Prostate gland (tissue), 2 donors: ENCODE measurements at regions not wholly inside any gene's neighbourhood (a gene's known extent, or its start where the extent isn't known, plus 50 kb on each side); places are given as distances from the start of the nearest gene placed in this dataset.

Experiments
- POLR2A ChIP-seq: fragments of 450-650 bp; IDR thresholded peaks from one replicate; pipeline ENCODE4 v1.6.1; 2016; ENCODE audit warnings: antibody characterized with exemption, mild to moderate bottlenecking
- POLR2AphosphoS5 ChIP-seq: sonication (generic); formaldehyde crosslinking; IDR thresholded peaks from one replicate; pipeline ENCODE4 v1.6.1; 2017; ENCODE audit warnings: antibody characterized with exemption
- TF ChIP-seq, protein P1 (sequence below), 4 experiments: fragments of 200-600 bp in 2 of 4; fragments of 450-650 bp in 2 of 4; sonication (generic) in 2 of 4; IDR thresholded peaks; 1 replicate in 3 of 4; 2 replicates in 1 of 4; pipeline ENCODE4 v1.5.1; 2016 to 2019; ENCODE audit warnings: antibody characterized with exemption in 4 of 4, mild to moderate bottlenecking in 2 of 4, moderate library complexity in 2 of 4

DNA sequence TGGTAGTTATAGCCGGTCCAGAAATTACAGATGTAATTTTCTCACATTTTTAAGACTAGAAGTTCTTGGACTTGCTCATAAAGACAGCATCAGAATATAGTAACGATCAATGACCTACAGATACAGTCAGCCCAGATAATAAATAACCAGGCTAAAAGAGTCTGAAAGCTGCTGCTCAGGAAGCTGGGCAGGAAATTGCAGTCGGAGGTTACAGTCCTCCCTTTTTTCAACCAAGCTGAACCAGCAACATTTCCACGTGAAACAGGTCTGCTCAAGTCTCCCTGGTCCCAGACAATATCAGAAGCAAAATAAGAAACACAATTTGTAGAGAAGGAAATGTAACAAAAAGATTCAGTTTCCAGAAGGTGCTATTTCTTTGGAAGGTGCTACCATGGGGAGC, 457.4 kb downstream of the SIPA1L2 start:
- TF ChIP-seq, protein P1, sequence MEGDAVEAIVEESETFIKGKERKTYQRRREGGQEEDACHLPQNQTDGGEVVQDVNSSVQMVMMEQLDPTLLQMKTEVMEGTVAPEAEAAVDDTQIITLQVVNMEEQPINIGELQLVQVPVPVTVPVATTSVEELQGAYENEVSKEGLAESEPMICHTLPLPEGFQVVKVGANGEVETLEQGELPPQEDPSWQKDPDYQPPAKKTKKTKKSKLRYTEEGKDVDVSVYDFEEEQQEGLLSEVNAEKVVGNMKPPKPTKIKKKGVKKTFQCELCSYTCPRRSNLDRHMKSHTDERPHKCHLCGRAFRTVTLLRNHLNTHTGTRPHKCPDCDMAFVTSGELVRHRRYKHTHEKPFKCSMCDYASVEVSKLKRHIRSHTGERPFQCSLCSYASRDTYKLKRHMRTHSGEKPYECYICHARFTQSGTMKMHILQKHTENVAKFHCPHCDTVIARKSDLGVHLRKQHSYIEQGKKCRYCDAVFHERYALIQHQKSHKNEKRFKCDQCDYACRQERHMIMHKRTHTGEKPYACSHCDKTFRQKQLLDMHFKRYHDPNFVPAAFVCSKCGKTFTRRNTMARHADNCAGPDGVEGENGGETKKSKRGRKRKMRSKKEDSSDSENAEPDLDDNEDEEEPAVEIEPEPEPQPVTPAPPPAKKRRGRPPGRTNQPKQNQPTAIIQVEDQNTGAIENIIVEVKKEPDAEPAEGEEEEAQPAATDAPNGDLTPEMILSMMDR (IDR thresholded peaks at IDR 0.05), result no peak
- TF ChIP-seq POLR2A (no peak), POLR2AphosphoS5 (no peak)
